ENCODE measurements at regions not wholly inside any gene's neighbourhood (a gene's known extent, or its start where the extent isn't known, plus 50 kb on each side); places are given as distances from the start of the nearest gene placed in this dataset.

GRCh38 chr5:99022250-99022649 is 93.4 kb upstream of the CHD1 start:
- no peak for TF ChIP-seq POLR2A (IDR thresholded peaks at IDR 0.05)
- no peak for TF ChIP-seq CTCF (IDR thresholded peaks at IDR 0.05)
